ENCODE measurements at regions not wholly inside any gene's neighbourhood (a gene's known extent, or its start where the extent isn't known, plus 50 kb on each side); places are given as distances from the start of the nearest gene placed in this dataset.

DNA sequence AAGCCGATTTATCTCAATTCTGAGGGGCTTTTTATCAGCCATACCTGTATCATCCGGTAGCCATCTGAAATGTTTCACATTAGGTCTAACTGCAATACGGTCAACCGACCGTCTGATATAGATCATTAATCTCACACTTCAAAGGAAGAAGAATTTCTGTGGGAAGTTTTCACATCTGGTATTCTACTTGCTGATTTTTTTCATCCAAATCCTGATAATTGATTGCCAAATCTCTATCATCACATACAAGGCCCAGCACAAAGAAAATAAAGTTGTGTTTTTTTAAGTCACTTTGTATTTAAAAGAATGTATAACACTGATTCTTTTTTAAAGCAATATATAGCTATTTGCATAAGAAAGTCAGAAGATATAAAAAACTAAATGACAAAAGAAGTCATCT, 132.3 kb downstream of the DKK1 start:
- Histone ChIP-seq H3K4me1 (peaks cover 19% of the 10 kb centered on the region), H3K27me3 (no peaks in the 10 kb centered on the region), H3K27ac (no peak overlapping the region), H3K9me3 (no peaks in the 10 kb centered on the region), H3K36me3 (no peaks in the 10 kb centered on the region), H3K4me3 (no peak overlapping the region)
- intact Hi-C loops (cut with DNase I), result no loop called here
- no peak for TF ChIP-seq CTCF (IDR thresholded peaks at IDR 0.05)
- TF ChIP-seq POLR2A (IDR thresholded peaks at IDR 0.05), result no peak
- DNase-seq (ENCODE audit: extremely low spot score in 2 of 2), result no peak

DNA sequence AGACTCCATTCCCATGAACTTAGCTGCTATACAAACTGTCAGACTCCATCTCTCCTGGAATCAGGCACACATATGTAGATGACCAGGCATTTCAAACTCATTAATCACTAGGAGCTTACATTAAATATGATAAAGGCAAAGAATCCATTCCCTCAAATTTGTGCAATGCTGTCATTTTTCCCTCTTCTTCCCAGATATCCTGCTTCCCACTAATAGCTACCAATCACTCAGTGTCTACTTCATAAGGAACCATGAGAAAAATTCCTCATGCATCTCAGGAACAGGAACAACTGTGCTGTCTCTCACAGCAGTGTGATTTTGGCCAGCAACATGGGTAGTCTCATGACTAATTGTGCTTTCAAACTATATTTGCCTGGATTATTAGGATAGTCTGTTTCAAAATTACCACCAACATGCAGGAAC, 133.9 kb downstream of the DKK1 start:
- no peak overlapping the region for H3K4me3 ChIP-seq
- TF ChIP-seq POLR2AphosphoS5 (IDR thresholded peaks at IDR 0.05; ENCODE audit: insufficient read depth in 1 of 2, low read depth in 1 of 2) (no peak), POLR2A (IDR thresholded peaks at IDR 0.05) (no peak), CTCF (IDR thresholded peaks at IDR 0.05) (no peak)
- no peak overlapping the region for H3K27ac ChIP-seq
- no peaks in the 10 kb centered on the region for H3K27me3 ChIP-seq
- H3K9me3 ChIP-seq, result no peaks in the 10 kb centered on the region
- no peaks in the 10 kb centered on the region for H3K36me3 ChIP-seq
- H3K4me1 ChIP-seq, result peaks cover 27% of the 10 kb centered on the region
- intact Hi-C loops (cut with DNase I), result no loop called here
- DNase-seq (ENCODE audit: extremely low spot score in 2 of 2), result no peak

DNA sequence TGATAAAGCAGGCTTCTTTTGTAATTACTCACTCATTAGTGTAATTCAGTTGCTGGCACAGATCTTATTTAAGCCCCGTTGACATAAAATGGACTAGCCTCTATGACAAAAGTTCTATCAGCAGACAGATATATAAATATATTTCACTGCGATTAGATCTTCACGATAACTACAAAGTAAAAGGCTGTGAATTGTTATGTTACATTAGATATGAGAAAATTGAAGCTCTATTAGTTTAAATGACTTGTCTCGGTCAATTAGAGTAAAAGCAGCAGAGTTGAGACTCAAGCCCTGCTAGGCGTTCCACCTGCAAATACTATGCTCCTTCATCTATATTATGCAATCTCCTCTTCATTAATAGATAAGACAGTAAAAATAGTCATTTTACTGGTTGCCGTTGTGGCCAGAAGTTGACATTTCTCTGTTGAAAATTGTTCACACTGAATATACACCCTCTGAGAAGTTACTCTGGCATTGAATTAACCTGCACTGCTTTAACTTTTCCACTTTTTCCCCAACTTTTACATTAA, 136.7 kb downstream of the DKK1 start:
- H3K27ac ChIP-seq, result no peak overlapping the region
- no peak for TF ChIP-seq POLR2AphosphoS5 (IDR thresholded peaks at IDR 0.05; ENCODE audit: insufficient read depth in 1 of 2, low read depth in 1 of 2)
- TF ChIP-seq CTCF (IDR thresholded peaks at IDR 0.05), result no peak
- no peak for TF ChIP-seq POLR2A (IDR thresholded peaks at IDR 0.05)
- H3K4me1 ChIP-seq, result peaks cover 21% of the 10 kb centered on the region
- no peak for DNase-seq (ENCODE audit: extremely low spot score in 2 of 2)
- H3K36me3 ChIP-seq, result no peaks in the 10 kb centered on the region
- H3K4me3 ChIP-seq, result no peak overlapping the region
- H3K27me3 ChIP-seq, result no peaks in the 10 kb centered on the region
- no peaks in the 10 kb centered on the region for H3K9me3 ChIP-seq
- intact Hi-C loops (cut with DNase I), result no loop called here

DNA sequence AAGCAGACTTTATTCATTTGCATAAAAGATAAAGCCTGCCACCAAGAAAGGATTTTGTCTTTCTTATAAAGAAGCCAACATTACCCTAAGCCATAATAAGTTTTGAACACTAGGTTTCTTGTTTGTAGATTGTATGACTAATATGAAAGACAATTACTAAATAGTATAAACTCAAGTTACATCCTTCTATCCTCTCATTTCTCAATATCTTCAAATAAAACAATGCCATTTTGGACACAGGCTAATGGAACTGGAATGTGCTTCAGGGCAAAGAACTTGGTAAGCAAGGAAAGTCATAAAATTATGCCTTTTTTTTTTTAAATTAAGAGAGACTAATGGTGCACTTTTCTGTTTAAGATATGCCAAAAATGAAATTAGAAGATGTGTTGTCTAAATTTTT, 137.7 kb downstream of the DKK1 start:
- H3K4me1 ChIP-seq, result peaks cover 21% of the 10 kb centered on the region
- H3K27me3 ChIP-seq, result no peaks in the 10 kb centered on the region
- DNase-seq (ENCODE audit: extremely low spot score in 2 of 2), result no peak
- H3K4me3 ChIP-seq, result no peak overlapping the region
- intact Hi-C loops (cut with DNase I), result no loop called here
- H3K36me3 ChIP-seq, result no peaks in the 10 kb centered on the region
- no peak overlapping the region for H3K27ac ChIP-seq
- no peaks in the 10 kb centered on the region for H3K9me3 ChIP-seq
- TF ChIP-seq POLR2AphosphoS5 (IDR thresholded peaks at IDR 0.05; ENCODE audit: insufficient read depth in 1 of 2, low read depth in 1 of 2), result no peak
- TF ChIP-seq CTCF (IDR thresholded peaks at IDR 0.05), result no peak
- no peak for TF ChIP-seq POLR2A (IDR thresholded peaks at IDR 0.05)

GRCh38 chr10:52452600-52453493, 138.8 kb downstream of the DKK1 start:
- Histone ChIP-seq H3K4me1 (peaks cover 21% of the 10 kb centered on the region), H3K36me3 (no peaks in the 10 kb centered on the region), H3K27me3 (no peaks in the 10 kb centered on the region), H3K27ac (no peak overlapping the region), H3K9me3 (no peaks in the 10 kb centered on the region), H3K4me3 (no peak overlapping the region)
- TF ChIP-seq POLR2AphosphoS5 (IDR thresholded peaks at IDR 0.05; ENCODE audit: insufficient read depth in 1 of 2, low read depth in 1 of 2) (no peak), CTCF (IDR thresholded peaks at IDR 0.05) (no peak), POLR2A (IDR thresholded peaks at IDR 0.05) (no peak)
- intact Hi-C loops (cut with DNase I), result no loop called here
- no peak for DNase-seq (ENCODE audit: extremely low spot score in 2 of 2)

Data from vagina (tissue), 2 donors.